T-helper 17 cell (primary cell): ENCODE measurements at regions not wholly inside any gene's neighbourhood (a gene's known extent, or its start where the extent isn't known, plus 50 kb on each side); places are given as distances from the start of the nearest gene placed in this dataset.

Experiments
- ATAC-seq: fragments of 150-1000 bp; cut with Tn5 transposase; 2 replicates; pipeline ENCODE4 v1.10.0; 2021; ENCODE audit warnings: mild to moderate bottlenecking, moderate library complexity
- DNase-seq, 3 donors: peaks; one replicate each; pipeline versions ENCODE4 v3.0.0 to v3.0.0-alpha.2; 2020 to 2021
- H3K9me3 ChIP-seq: one replicate; pipeline ENCODE4 v1.7.0; 2013; ENCODE audit warnings: low read length, mild to moderate bottlenecking; ENCODE audit not compliant: control insufficient read depth, poor library complexity, severe bottlenecking
- H3K27ac Mint-ChIP-seq: one replicate; pipeline ENCODE4 v1.8.0; 2022; ENCODE audit warnings: mild to moderate bottlenecking, moderate library complexity, mixed read lengths
- H3K27me3 Mint-ChIP-seq: one replicate; pipeline ENCODE4 v1.8.0; 2022; ENCODE audit warnings: mixed read lengths
- H3K36me3 Mint-ChIP-seq: one replicate; pipeline ENCODE4 v1.8.0; 2022; ENCODE audit warnings: low read depth, mixed read lengths
- H3K4me1 Mint-ChIP-seq: one replicate; pipeline ENCODE4 v1.8.0; 2022; ENCODE audit warnings: mild to moderate bottlenecking, mixed read lengths
- H3K4me3 Mint-ChIP-seq: one replicate; pipeline ENCODE4 v1.8.0; 2022; ENCODE audit warnings: mild to moderate bottlenecking, moderate library complexity, mixed read lengths

DNA sequence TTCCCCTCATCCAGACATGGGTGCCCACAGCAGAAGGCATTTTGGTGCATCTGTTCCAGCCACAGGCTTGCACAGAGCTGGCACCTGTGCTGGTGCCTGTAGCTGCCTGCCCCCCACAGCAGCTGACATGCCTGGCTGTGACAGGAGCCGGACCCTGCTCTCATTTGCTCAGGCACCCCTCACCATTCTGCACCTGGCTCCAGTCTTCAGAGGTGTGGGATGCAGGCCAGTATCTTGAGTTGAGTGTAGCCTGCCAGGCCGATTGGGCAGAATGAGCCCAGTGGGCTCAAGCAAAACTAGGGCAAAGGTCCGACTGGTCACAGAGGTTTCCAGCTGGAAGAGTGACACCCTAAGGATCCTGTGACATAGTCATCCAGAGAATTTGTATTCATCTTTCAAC, 887.7 kb downstream of the CDH11 start:
- Mint-ChIP-seq H3K27me3 (no peaks in the 10 kb centered on the region), H3K4me3 (no peak overlapping the region), H3K4me1 (no peaks in the 10 kb centered on the region), H3K36me3 (no peaks in the 10 kb centered on the region), H3K27ac (no peak overlapping the region)
- ATAC-seq (no peak), DNase-seq (no peak)
- H3K9me3 ChIP-seq = no peaks in the 10 kb centered on the region

DNA sequence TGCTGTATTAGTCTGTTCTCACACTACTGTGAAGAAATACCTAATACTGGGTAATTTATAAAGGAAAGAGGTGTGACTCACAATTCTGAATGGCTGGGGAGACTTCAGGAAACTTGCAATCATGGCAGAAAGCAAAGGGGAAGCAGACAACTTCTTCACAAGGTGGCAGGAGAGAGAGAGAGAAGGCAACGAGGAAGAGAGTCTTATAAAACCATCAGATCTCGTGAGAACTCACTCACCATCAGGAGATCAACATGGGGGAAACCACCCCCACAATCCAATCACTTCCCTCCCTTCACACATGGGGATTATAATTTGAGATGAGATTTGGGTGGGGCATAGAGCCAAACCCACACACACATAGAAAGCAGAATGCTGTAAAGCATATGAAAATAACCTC, 896.2 kb downstream of the CDH11 start:
- no peak overlapping the region for H3K27ac Mint-ChIP-seq
- H3K9me3 ChIP-seq = no peaks in the 10 kb centered on the region
- H3K4me1 Mint-ChIP-seq = no peaks in the 10 kb centered on the region
- ATAC-seq (no peak), DNase-seq (no peak)
- no peak overlapping the region for H3K4me3 Mint-ChIP-seq
- H3K36me3 Mint-ChIP-seq = no peaks in the 10 kb centered on the region
- H3K27me3 Mint-ChIP-seq = no peaks in the 10 kb centered on the region

DNA sequence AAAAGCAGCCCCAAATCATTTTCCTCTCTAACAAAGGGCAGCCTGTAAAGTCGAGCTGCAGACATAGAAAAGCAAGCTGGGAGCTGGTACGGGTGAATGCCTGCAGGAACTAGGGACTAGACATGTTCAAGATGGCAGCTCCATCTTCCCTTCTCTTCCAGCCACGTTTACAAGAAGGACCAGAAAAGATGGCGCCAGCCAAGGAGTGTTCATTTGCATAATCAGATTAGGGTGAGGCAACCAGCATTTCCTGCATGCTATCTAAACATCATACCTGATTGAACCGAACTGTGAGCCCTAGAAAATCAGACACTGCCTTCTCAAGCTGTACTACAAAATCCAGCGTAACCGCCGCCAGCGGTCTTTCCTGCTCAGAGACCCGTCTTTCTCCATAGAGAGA, 896.8 kb downstream of the CDH11 start:
- H3K4me1 Mint-ChIP-seq = no peaks in the 10 kb centered on the region
- H3K4me3 Mint-ChIP-seq = no peak overlapping the region
- H3K36me3 Mint-ChIP-seq = no peaks in the 10 kb centered on the region
- no peaks in the 10 kb centered on the region for H3K9me3 ChIP-seq
- no peak for DNase-seq
- no peaks in the 10 kb centered on the region for H3K27me3 Mint-ChIP-seq
- no peak for ATAC-seq
- no peak overlapping the region for H3K27ac Mint-ChIP-seq

DNA sequence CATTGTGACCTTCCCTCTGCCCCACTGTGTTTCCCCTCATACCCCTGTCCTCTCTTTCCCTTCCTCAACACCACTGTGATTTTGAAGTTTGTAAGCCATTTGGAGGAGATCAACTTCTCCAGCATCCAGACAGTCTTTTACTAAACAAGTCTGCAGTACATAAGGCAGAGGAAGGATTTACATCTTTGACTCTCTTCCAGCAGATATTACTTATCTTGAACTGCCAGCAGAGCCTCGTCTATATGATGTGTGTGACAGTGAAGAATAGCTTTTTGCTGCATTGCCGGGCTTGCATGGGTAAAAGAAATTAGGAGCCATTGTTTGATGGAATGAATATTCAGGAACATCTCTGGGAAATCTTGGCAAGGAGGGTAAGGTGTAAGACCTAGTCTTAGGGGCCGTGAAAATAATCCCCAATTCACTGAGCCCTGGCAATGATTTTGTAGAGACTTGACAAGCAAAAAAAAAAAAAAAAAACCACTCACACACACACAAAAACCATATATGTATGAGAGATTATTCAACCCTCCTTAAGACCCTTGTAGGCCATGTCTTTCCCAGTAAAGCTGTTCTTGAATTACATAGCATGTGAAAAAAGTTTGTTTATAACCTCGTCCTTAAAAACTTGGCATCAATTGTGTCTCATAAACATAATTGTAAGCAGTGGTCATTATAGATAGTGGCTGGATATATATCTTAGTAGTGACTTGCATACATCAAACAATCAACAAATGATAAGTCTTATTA, 903.9 kb downstream of the CDH11 start:
- DNase-seq (no peak), ATAC-seq (no peak)
- Mint-ChIP-seq H3K27ac (no peak overlapping the region), H3K27me3 (no peaks in the 10 kb centered on the region), H3K4me1 (no peaks in the 10 kb centered on the region), H3K36me3 (no peaks in the 10 kb centered on the region), H3K4me3 (no peak overlapping the region)
- H3K9me3 ChIP-seq = no peaks in the 10 kb centered on the region

DNA sequence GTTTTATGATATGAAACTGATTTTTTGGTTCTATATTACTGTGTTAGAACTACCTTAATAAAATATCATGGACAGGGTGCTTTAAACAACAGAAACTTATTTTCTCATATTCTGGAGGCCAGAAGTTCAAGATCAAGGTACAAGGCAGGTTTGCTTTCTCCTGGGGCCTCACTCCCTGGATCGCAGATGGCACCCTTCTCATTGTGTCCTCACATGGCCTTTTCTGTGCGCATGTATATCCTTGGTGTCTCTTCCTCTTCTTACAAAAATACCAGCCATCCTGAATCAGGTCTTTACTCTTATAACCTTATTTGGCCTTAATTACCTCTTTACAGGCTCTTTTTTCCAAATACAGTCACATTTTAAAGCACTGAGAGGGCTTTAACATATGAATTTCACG, 906.1 kb downstream of the CDH11 start:
- Mint-ChIP-seq H3K4me3 (no peak overlapping the region), H3K36me3 (no peaks in the 10 kb centered on the region), H3K4me1 (no peaks in the 10 kb centered on the region), H3K27ac (no peak overlapping the region), H3K27me3 (no peaks in the 10 kb centered on the region)
- ATAC-seq (no peak), DNase-seq (no peak)
- no peaks in the 10 kb centered on the region for H3K9me3 ChIP-seq

DNA sequence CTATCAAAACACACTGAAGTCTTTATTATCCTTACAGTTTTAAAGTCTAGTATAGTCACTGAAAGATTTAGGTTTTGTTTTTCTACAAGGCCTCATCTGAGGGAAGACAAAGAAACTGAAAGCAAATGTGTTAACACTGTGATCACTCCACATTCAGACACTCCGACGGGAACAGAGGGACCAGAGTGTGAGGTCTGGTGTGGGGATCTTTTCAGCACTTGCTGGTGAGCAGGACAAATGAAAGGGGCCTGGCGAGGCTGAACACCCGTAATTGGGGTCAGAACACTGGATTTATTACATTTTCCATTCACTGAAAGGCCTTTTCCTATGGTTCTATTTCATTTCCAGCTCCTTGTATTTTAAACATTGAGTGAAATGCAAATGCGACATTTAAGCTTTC, 910.5 kb downstream of the CDH11 start:
- Mint-ChIP-seq H3K4me1 (no peaks in the 10 kb centered on the region), H3K27ac (no peak overlapping the region), H3K36me3 (no peaks in the 10 kb centered on the region), H3K4me3 (no peak overlapping the region), H3K27me3 (no peaks in the 10 kb centered on the region)
- H3K9me3 ChIP-seq = no peaks in the 10 kb centered on the region
- ATAC-seq (no peak), DNase-seq (no peak)

DNA sequence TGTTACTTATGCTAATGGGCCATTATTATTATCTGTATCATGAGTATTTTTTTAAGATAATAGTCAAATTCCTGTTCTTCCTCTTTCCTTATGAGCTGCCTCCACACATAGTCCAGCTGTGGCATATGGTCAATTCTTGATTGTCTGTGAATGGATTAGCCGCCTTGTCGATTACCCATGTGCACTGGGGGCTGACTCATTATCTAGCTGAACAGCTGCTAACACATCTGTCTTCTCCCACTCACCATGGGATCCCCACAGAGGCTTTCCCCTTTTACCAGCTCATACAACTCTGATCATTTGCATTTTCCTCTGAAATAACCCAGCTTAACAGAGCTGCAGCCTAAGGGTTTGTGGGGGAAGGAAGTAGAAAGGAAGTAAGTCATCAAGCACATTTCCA, 915.0 kb downstream of the CDH11 start:
- no peaks in the 10 kb centered on the region for H3K4me1 Mint-ChIP-seq
- DNase-seq (no peak), ATAC-seq (no peak)
- H3K27ac Mint-ChIP-seq = no peak overlapping the region
- H3K4me3 Mint-ChIP-seq = no peak overlapping the region
- no peaks in the 10 kb centered on the region for H3K9me3 ChIP-seq
- H3K36me3 Mint-ChIP-seq = no peaks in the 10 kb centered on the region
- no peaks in the 10 kb centered on the region for H3K27me3 Mint-ChIP-seq

DNA sequence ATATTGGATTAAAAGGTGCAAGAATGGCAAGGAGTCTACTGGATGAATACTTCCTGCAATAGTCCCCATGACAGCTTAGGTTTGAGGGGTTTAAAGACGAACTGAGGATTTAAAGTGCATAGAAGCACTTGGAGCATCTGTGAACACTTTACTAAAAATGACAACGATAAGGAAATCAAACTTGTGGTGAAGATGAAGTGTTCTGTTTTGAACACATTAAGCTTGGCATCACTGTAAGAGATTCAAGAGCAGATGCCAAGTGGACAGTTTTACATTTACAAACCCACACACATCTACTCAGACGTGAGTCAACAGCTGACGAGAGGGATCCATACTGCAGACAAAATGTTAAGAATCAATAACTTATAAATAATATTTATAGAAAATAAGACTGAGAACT, 918.7 kb downstream of the CDH11 start:
- Mint-ChIP-seq H3K27me3 (no peaks in the 10 kb centered on the region), H3K4me1 (no peaks in the 10 kb centered on the region), H3K4me3 (no peak overlapping the region), H3K27ac (no peak overlapping the region), H3K36me3 (no peaks in the 10 kb centered on the region)
- DNase-seq (no peak), ATAC-seq (no peak)
- no peaks in the 10 kb centered on the region for H3K9me3 ChIP-seq

DNA sequence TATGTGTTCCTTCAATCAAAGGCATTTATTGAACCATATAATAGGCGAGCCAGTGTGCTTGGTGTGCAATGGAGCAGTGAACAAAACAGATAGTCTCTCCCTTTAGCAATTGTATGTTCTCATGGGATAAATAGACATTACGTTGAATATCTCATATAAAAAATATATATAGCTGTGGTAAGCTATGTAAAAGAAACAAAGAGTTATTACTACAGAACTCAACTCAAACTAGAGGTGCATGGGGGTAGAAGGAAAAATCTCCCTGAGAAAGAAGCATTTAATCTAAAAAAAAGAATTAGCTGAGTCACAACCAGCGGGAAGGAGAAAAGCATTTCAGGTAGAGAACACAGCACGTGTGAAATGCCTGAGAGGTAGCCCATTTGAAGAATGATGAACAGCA, 919.3 kb downstream of the CDH11 start:
- ATAC-seq (no peak), DNase-seq (no peak)
- H3K9me3 ChIP-seq = no peaks in the 10 kb centered on the region
- Mint-ChIP-seq H3K27ac (no peak overlapping the region), H3K4me1 (no peaks in the 10 kb centered on the region), H3K27me3 (no peaks in the 10 kb centered on the region), H3K36me3 (no peaks in the 10 kb centered on the region), H3K4me3 (no peak overlapping the region)

DNA sequence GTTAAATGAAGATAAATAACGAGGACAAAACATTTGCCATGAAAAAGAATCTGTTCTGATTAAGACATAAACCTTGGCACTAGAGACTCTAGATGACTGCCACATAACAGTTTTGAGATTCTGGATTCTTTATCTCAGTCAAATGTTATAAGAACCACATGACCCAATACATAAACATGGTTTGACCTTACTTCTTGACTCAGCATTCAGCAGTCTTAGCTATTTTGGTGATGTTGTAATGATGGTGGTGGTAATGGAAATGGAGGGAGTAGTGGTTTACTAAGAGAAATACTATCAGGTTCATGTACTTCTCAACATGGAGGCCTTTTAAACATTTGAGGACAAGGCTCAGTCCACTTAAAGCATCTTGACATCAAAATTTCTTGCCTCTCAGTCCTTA, 925.4 kb downstream of the CDH11 start:
- Mint-ChIP-seq H3K4me1 (no peaks in the 10 kb centered on the region), H3K36me3 (no peaks in the 10 kb centered on the region), H3K4me3 (no peak overlapping the region), H3K27me3 (no peaks in the 10 kb centered on the region), H3K27ac (no peak overlapping the region)
- DNase-seq (no peak), ATAC-seq (no peak)
- H3K9me3 ChIP-seq = no peaks in the 10 kb centered on the region

DNA sequence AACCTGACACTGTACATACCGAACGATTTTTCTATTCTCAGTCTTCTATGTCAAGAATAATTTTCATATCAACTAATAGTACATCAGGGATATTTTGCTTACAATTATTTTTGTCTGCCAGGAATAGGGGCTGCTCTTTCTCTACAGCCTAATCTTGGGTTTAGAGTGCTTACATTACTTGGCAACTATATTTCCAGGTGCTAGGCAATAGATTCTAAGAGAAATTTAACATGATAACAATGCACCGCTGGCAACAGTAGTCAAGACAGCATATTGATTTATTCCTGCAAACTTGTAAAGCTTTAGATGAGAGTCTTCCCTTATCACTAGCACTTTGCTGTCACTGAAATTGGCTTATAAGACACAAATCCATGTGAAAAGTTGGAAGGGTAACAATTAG, 935.9 kb downstream of the CDH11 start:
- DNase-seq (no peak), ATAC-seq (no peak)
- Mint-ChIP-seq H3K4me1 (no peaks in the 10 kb centered on the region), H3K4me3 (no peak overlapping the region), H3K27ac (no peak overlapping the region), H3K36me3 (no peaks in the 10 kb centered on the region), H3K27me3 (no peaks in the 10 kb centered on the region)
- no peaks in the 10 kb centered on the region for H3K9me3 ChIP-seq

DNA sequence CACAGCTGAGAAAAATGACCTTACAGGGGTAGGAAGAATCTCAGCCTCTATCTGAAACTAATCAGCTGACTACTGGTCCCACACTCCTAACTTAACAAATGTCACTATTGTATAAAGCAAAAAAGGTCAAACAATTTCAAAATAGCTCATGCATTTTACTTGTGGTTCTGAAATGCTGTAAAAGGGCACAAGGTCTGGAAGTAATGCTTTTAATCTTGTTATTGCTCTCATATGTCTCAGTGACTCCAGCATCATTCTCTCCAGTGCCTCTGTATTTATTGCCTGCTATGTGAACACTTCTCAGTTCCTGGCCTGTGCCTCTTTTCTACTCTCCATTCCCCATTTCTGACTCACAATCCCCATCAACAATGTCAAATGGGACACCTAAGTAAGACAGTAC, 937.7 kb downstream of the CDH11 start:
- H3K27ac Mint-ChIP-seq = no peak overlapping the region
- H3K36me3 Mint-ChIP-seq = no peaks in the 10 kb centered on the region
- no peaks in the 10 kb centered on the region for H3K4me1 Mint-ChIP-seq
- no peak overlapping the region for H3K4me3 Mint-ChIP-seq
- DNase-seq (no peak), ATAC-seq (no peak)
- H3K27me3 Mint-ChIP-seq = no peaks in the 10 kb centered on the region
- H3K9me3 ChIP-seq = peaks cover 4% of the 10 kb centered on the region

DNA sequence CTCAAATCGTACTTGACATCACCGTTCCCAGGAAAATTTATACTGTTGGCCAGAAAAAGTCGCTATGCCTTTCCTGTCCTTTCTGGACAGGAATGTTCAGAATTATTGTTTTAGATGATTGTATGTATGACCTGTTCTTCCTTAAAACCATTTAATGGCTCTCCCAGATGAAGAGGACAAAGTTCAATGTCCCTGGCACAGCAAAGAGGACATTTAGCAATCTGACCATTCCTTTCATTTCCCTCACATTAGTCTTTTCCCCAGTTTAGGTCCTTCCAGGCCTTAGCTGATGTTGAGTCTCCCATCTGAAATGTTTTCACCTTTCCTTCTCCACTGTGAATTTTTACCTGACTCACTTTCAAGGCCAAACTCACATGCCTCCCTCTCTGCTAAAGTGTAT, 938.9 kb downstream of the CDH11 start:
- no peak overlapping the region for H3K27ac Mint-ChIP-seq
- no peaks in the 10 kb centered on the region for H3K27me3 Mint-ChIP-seq
- ATAC-seq (no peak), DNase-seq (no peak)
- H3K36me3 Mint-ChIP-seq = no peaks in the 10 kb centered on the region
- peaks cover 4% of the 10 kb centered on the region for H3K9me3 ChIP-seq
- no peak overlapping the region for H3K4me3 Mint-ChIP-seq
- no peaks in the 10 kb centered on the region for H3K4me1 Mint-ChIP-seq

DNA sequence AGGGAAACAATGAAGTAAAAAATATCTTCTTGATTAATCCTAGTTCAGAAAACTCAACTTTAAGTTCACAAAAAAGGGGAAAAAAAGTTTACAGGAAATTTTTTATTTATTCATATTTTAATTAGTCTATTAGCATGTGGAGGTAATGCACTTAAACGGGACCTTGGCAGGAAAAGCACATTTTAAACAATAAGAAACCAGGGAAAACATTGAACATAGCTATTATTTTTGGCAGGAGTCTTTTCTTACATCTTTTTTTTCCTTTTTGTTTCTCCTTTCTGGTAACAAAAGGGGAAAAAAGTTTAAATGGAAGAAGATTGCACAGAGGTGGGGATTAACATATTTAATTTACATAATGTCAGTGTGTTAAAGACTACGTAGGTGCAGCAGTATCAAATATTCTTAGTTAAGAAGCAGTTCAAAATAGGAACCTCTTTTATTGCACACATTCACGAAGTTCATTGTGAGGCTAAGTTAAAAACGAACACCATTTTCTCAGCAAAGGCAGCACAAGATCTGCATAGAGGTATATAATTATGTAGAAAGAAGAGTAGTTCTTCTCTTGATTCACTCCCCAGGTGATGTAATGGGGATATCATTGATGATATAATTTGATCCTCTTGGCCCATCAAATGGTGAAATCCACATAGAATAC, 940.5 kb downstream of the CDH11 start:
- Mint-ChIP-seq H3K36me3 (no peaks in the 10 kb centered on the region), H3K27me3 (no peaks in the 10 kb centered on the region), H3K4me1 (no peaks in the 10 kb centered on the region), H3K4me3 (no peak overlapping the region), H3K27ac (no peak overlapping the region)
- DNase-seq (no peak), ATAC-seq (no peak)
- peaks cover 4% of the 10 kb centered on the region for H3K9me3 ChIP-seq
